ENCODE measurements at regions not wholly inside any gene's neighbourhood (a gene's known extent, or its start where the extent isn't known, plus 50 kb on each side); places are given as distances from the start of the nearest gene placed in this dataset.

- DNase-seq: no peak
Measured at GRCh38 chr17:13074026-13074425, 56.2 kb upstream of the ELAC2 start.

GRCh38 chr17:13073018-13073417 is 55.2 kb upstream of the ELAC2 start:
- DNase-seq: no peak

- DNase-seq: no peak
Measured at GRCh38 chr17:13070732-13071131, 52.9 kb upstream of the ELAC2 start.

GRCh38 chr17:13067629-13068303 is 49.9 kb upstream of the ELAC2 start:
- no peak for DNase-seq

All from CD4-positive, alpha-beta T cell treated with Interleukin-17A for 1 hour (primary cell).